HEK293 (cell line): ENCODE measurements at regions not wholly inside any gene's neighbourhood (a gene's known extent, or its start where the extent isn't known, plus 50 kb on each side); places are given as distances from the start of the nearest gene placed in this dataset.

Experiments used
- CTCF ChIA-PET: fragments of 350-600 bp; formaldehyde crosslinking; extraction: SDS; loops from one replicate; lab custom pipeline; 2021; ENCODE audit warnings: antibody characterized with exemption; lab: Yijun Ruan, JAX
- POLR2A ChIA-PET: fragments of 300-600 bp; formaldehyde crosslinking; extraction: SDS; loops from one replicate; lab custom pipeline; 2020; ENCODE audit warnings: antibody characterized with exemption, inconsistent platforms; lab: Yijun Ruan, JAX
- H3K27ac ChIP-seq: fragments of 200-500 bp; sonication (Bioruptor generic); 2 replicates; pipeline ENCODE4 v1.5.1; 2014; ENCODE audit warnings: low read depth, low read length, control low read depth, inconsistent platforms; ENCODE audit errors: extremely low read depth
- H3K36me3 ChIP-seq, 2 experiments: fragments of 200-500 bp in 1 of 2; sonication (Bioruptor generic) in 1 of 2; 1 replicate in 1 of 2; 2 replicates in 1 of 2; pipeline ENCODE4 v1.5.1; 2014 to 2017; ENCODE audit warnings: inconsistent platforms in 2 of 2, low read length in 2 of 2; ENCODE audit not compliant: control insufficient read depth in 2 of 2, insufficient read depth in 1 of 2
- H3K4me1 ChIP-seq: fragments of 200-500 bp; sonication (Bioruptor generic); 2 replicates; pipeline ENCODE4 v1.5.1; 2014; ENCODE audit warnings: mild to moderate bottlenecking, low read length, inconsistent platforms; ENCODE audit not compliant: control insufficient read depth, insufficient read depth
- H3K4me3 ChIP-seq: 2 replicates; pipeline ENCODE4 v1.5.1; 2011; ENCODE audit warnings: low read depth, mild to moderate bottlenecking, control low read depth, low read length, moderate library complexity
- H3K9me3 ChIP-seq: fragments of 200-500 bp; sonication (Bioruptor generic); 2 replicates; pipeline ENCODE4 v1.5.1; 2014; ENCODE audit warnings: low read depth, low read length, inconsistent platforms; ENCODE audit not compliant: control insufficient read depth, insufficient read depth
- HOXD13 ChIP-seq: sonication (generic); formaldehyde crosslinking; IDR thresholded peaks from 2 replicates; pipeline ENCODE4 v1.8.0; 2022; ENCODE audit warnings: missing genetic modification reagents, borderline replicate concordance
- KLF9 ChIP-seq: fragments of 450-650 bp; formaldehyde crosslinking; IDR thresholded peaks from 2 replicates; pipeline ENCODE4 v1.5.1; 2016; ENCODE audit warnings: missing biosample characterization, missing genetic modification characterization, low read depth
- MZF1 ChIP-seq: fragments of 450-650 bp; formaldehyde crosslinking; IDR thresholded peaks from 2 replicates; pipeline ENCODE4 v1.5.1; 2017; ENCODE audit warnings: missing biosample characterization, missing genetic modification characterization, borderline replicate concordance
- OVOL3 ChIP-seq: fragments of 450-650 bp; formaldehyde crosslinking; IDR thresholded peaks from 2 replicates; pipeline ENCODE4 v1.5.1; 2016; ENCODE audit warnings: missing biosample characterization, missing genetic modification characterization
- REPIN1 ChIP-seq: fragments of 450-650 bp; formaldehyde crosslinking; IDR thresholded peaks from 2 replicates; pipeline ENCODE4 v1.5.1; 2017; ENCODE audit warnings: missing biosample characterization, missing genetic modification characterization, low read depth
- SETDB1 ChIP-seq: IDR thresholded peaks from one replicate; pipeline ENCODE4 v1.6.1; 2017; ENCODE audit warnings: mild to moderate bottlenecking, low read length, moderate library complexity, mixed read lengths; ENCODE audit not compliant: insufficient read length
- ZBTB48 ChIP-seq: fragments of 450-650 bp; formaldehyde crosslinking; IDR thresholded peaks from 2 replicates; pipeline ENCODE4 v1.5.1; 2016; ENCODE audit warnings: missing biosample characterization, missing genetic modification characterization
- ZNF10 ChIP-seq: fragments of 450-650 bp; formaldehyde crosslinking; IDR thresholded peaks from 2 replicates; pipeline ENCODE4 v1.5.1; 2017; ENCODE audit warnings: missing biosample characterization, missing genetic modification characterization
- ZNF132 ChIP-seq: fragments of 450-650 bp; formaldehyde crosslinking; IDR thresholded peaks from 2 replicates; pipeline ENCODE4 v1.5.1; 2017; ENCODE audit warnings: missing biosample characterization, missing genetic modification characterization, borderline replicate concordance
- ZNF19 ChIP-seq: fragments of 450-650 bp; formaldehyde crosslinking; IDR thresholded peaks from 2 replicates; pipeline ENCODE4; 2016; ENCODE audit warnings: missing biosample characterization, missing genetic modification characterization, low read depth
- ZNF23 ChIP-seq: fragments of 450-650 bp; formaldehyde crosslinking; IDR thresholded peaks from 2 replicates; pipeline ENCODE4 v1.5.1; 2016; ENCODE audit warnings: missing biosample characterization, missing genetic modification characterization, borderline replicate concordance
- ZNF292 ChIP-seq: fragments of 450-650 bp; formaldehyde crosslinking; IDR thresholded peaks from 2 replicates; pipeline ENCODE4 v1.5.1; 2016; ENCODE audit warnings: low read depth, missing biosample characterization, missing genetic modification characterization, borderline replicate concordance
- ZNF37A ChIP-seq: fragments of 450-650 bp; IDR thresholded peaks from 2 replicates; pipeline ENCODE4 v1.5.1; 2018; ENCODE audit warnings: missing biosample characterization, missing genetic modification characterization
- ZNF404 ChIP-seq: fragments of 450-650 bp; formaldehyde crosslinking; IDR thresholded peaks from 2 replicates; pipeline ENCODE4 v1.5.1; 2017; ENCODE audit warnings: missing biosample characterization, missing genetic modification characterization
- ZNF513 ChIP-seq: fragments of 450-650 bp; IDR thresholded peaks from 2 replicates; pipeline ENCODE4 v1.5.1; 2018; ENCODE audit warnings: missing biosample characterization, missing genetic modification characterization
- ZNF548 ChIP-seq: fragments of 450-650 bp; formaldehyde crosslinking; IDR thresholded peaks from 2 replicates; pipeline ENCODE4 v1.5.1; 2016; ENCODE audit warnings: missing biosample characterization, missing genetic modification characterization
- ZNF555 ChIP-seq: fragments of 450-650 bp; formaldehyde crosslinking; conservative IDR thresholded peaks from 2 replicates; pipeline ENCODE4 v1.5.1; 2017; ENCODE audit warnings: missing biosample characterization, mild to moderate bottlenecking, missing genetic modification characterization, inconsistent platforms
- ZNF558 ChIP-seq: fragments of 450-650 bp; formaldehyde crosslinking; IDR thresholded peaks from 2 replicates; pipeline ENCODE4 v1.5.1; 2016; ENCODE audit warnings: missing biosample characterization, missing genetic modification characterization
- ZNF560 ChIP-seq: fragments of 450-650 bp; formaldehyde crosslinking; IDR thresholded peaks from 2 replicates; pipeline ENCODE4 v1.5.1; 2017; ENCODE audit warnings: missing biosample characterization, missing genetic modification characterization, borderline replicate concordance
- ZNF585B ChIP-seq: fragments of 450-650 bp; formaldehyde crosslinking; IDR thresholded peaks from 2 replicates; pipeline ENCODE4 v1.5.1; 2016; ENCODE audit warnings: missing biosample characterization, missing genetic modification characterization
- ZNF768 ChIP-seq: fragments of 450-650 bp; formaldehyde crosslinking; IDR thresholded peaks from 2 replicates; pipeline ENCODE4 v1.5.1; 2018; ENCODE audit warnings: missing biosample characterization, mild to moderate bottlenecking, missing genetic modification characterization
- ZNF791 ChIP-seq: fragments of 450-650 bp; formaldehyde crosslinking; IDR thresholded peaks from 2 replicates; pipeline ENCODE4 v1.5.1; 2016; ENCODE audit warnings: missing biosample characterization, missing genetic modification characterization
- ZNF792 ChIP-seq: fragments of 450-650 bp; formaldehyde crosslinking; IDR thresholded peaks from 2 replicates; pipeline ENCODE4 v1.5.1; 2016; ENCODE audit warnings: missing biosample characterization, missing genetic modification characterization
- ZNF843 ChIP-seq: fragments of 450-650 bp; formaldehyde crosslinking; IDR thresholded peaks from 2 replicates; pipeline ENCODE4 v1.5.1; 2016; ENCODE audit warnings: missing biosample characterization, missing genetic modification characterization
- ZSCAN16 ChIP-seq: fragments of 450-650 bp; formaldehyde crosslinking; IDR thresholded peaks from 2 replicates; pipeline ENCODE4 v1.5.1; 2016; ENCODE audit warnings: missing biosample characterization, missing genetic modification characterization
- ZXDB ChIP-seq: fragments of 450-650 bp; formaldehyde crosslinking; IDR thresholded peaks from 2 replicates; pipeline ENCODE4 v1.5.1; 2016; ENCODE audit warnings: missing biosample characterization, missing genetic modification characterization
- TF ChIP-seq, protein P1 (sequence below): fragments of 450-650 bp; formaldehyde crosslinking; IDR thresholded peaks from 2 replicates; pipeline ENCODE4 v1.5.1; 2016; ENCODE audit warnings: missing biosample characterization, missing genetic modification characterization
- TF ChIP-seq, protein P2 (sequence below): fragments of 450-650 bp; formaldehyde crosslinking; IDR thresholded peaks from 2 replicates; pipeline ENCODE4 v1.5.1; 2016; ENCODE audit warnings: missing biosample characterization, missing genetic modification characterization
- TF ChIP-seq, protein P3 (sequence below): fragments of 450-650 bp; formaldehyde crosslinking; IDR thresholded peaks from 2 replicates; pipeline ENCODE4; 2016; ENCODE audit warnings: missing biosample characterization, missing genetic modification characterization

- CTCF ChIA-PET = no interaction called here
- no peaks in the 10 kb centered on the region for H3K9me3 ChIP-seq
- no peaks in the 10 kb centered on the region for H3K36me3 ChIP-seq
- H3K4me3 ChIP-seq = no peak overlapping the region
- TF ChIP-seq ZNF292 (tag by site-specific recombination) (no peak), ZBTB48 (tag by site-specific recombination) (no peak), ZNF555 (tag by site-specific recombination) (no peak), ZNF843 (tag by site-specific recombination) (no peak), ZNF513 (tag by site-specific recombination) (no peak), ZXDB (tag by site-specific recombination) (no peak), ZNF792 (tag by site-specific recombination) (no peak), REPIN1 (tag by site-specific recombination) (no peak), KLF9 (tag by site-specific recombination) (no peak), SETDB1 (no peak)
- TF ChIP-seq, protein P1, sequence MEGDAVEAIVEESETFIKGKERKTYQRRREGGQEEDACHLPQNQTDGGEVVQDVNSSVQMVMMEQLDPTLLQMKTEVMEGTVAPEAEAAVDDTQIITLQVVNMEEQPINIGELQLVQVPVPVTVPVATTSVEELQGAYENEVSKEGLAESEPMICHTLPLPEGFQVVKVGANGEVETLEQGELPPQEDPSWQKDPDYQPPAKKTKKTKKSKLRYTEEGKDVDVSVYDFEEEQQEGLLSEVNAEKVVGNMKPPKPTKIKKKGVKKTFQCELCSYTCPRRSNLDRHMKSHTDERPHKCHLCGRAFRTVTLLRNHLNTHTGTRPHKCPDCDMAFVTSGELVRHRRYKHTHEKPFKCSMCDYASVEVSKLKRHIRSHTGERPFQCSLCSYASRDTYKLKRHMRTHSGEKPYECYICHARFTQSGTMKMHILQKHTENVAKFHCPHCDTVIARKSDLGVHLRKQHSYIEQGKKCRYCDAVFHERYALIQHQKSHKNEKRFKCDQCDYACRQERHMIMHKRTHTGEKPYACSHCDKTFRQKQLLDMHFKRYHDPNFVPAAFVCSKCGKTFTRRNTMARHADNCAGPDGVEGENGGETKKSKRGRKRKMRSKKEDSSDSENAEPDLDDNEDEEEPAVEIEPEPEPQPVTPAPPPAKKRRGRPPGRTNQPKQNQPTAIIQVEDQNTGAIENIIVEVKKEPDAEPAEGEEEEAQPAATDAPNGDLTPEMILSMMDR = no peak
- TF ChIP-seq, protein P2, sequence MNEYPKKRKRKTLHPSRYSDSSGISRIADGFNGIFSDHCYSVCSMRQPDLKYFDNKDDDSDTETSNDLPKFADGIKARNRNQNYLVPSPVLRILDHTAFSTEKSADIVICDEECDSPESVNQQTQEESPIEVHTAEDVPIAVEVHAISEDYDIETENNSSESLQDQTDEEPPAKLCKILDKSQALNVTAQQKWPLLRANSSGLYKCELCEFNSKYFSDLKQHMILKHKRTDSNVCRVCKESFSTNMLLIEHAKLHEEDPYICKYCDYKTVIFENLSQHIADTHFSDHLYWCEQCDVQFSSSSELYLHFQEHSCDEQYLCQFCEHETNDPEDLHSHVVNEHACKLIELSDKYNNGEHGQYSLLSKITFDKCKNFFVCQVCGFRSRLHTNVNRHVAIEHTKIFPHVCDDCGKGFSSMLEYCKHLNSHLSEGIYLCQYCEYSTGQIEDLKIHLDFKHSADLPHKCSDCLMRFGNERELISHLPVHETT (tag by site-specific recombination) = no peak
- TF ChIP-seq, all 188 proteins: peak for 0
- POLR2A ChIA-PET = no interaction called here
- H3K27ac ChIP-seq = no peak overlapping the region
- H3K4me1 ChIP-seq = no peaks in the 10 kb centered on the region
Measured at GRCh38 chr4:72743078-72743477, 174.1 kb upstream of the ADAMTS3 start.

GRCh38 chr4:72715299-72715698, 146.3 kb upstream of the ADAMTS3 start:
- no peak overlapping the region for H3K4me3 ChIP-seq
- H3K9me3 ChIP-seq = no peaks in the 10 kb centered on the region
- no peaks in the 10 kb centered on the region for H3K4me1 ChIP-seq
- H3K27ac ChIP-seq = no peak overlapping the region
- CTCF ChIA-PET = no interaction called here
- no peaks in the 10 kb centered on the region for H3K36me3 ChIP-seq
- POLR2A ChIA-PET = no interaction called here
- TF ChIP-seq HOXD13 = no peak
- no peak for TF ChIP-seq OVOL3
- TF ChIP-seq ZNF560 (tag by site-specific recombination) = no peak
- TF ChIP-seq, protein P1 = no peak
- no peak for TF ChIP-seq ZNF132 (tag by site-specific recombination)
- TF ChIP-seq ZSCAN16 (tag by site-specific recombination) = no peak
- TF ChIP-seq ZNF558 = no peak
- no peak for TF ChIP-seq ZNF768 (tag by site-specific recombination)
- TF ChIP-seq ZNF404 (tag by site-specific recombination) = no peak
- TF ChIP-seq ZNF19 (tag by site-specific recombination) = no peak
- TF ChIP-seq, protein P3, sequence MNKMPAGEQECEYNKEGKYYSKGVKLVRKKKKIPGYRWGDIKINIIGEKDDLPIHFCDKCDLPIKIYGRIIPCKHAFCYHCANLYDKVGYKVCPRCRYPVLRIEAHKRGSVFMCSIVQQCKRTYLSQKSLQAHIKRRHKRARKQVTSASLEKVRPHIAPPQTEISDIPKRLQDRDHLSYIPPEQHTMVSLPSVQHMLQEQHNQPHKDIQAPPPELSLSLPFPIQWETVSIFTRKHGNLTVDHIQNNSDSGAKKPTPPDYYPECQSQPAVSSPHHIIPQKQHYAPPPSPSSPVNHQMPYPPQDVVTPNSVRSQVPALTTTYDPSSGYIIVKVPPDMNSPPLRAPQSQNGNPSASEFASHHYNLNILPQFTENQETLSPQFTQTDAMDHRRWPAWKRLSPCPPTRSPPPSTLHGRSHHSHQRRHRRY (tag by site-specific recombination) = no peak
- no peak for TF ChIP-seq MZF1 (tag by site-specific recombination)
- TF ChIP-seq ZNF23 (tag by site-specific recombination) = no peak
- TF ChIP-seq ZNF37A (tag by site-specific recombination) = no peak
- TF ChIP-seq ZNF548 (tag by site-specific recombination) = no peak
- no peak for TF ChIP-seq ZNF791 (tag by site-specific recombination)
- TF ChIP-seq ZNF10 (tag by site-specific recombination) = no peak
- no peak for TF ChIP-seq ZNF555 (tag by site-specific recombination)
- TF ChIP-seq ZNF585B (tag by site-specific recombination) = no peak
